K562 (cell line): ENCODE measurements at regions not wholly inside any gene's neighbourhood (a gene's known extent, or its start where the extent isn't known, plus 50 kb on each side); places are given as distances from the start of the nearest gene placed in this dataset.

Experiments used
- ATAC-seq: fragments of 200-7000 bp; cut with Tn5 transposase; 3 replicates; pipeline ENCODE4 v1.9.1; 2020; ENCODE audit warnings: moderate library complexity
- BruUV-seq: library from RNA; stranded (reverse); fragments of 400-500 nt; replicated peaks from 2 replicates; lab custom pipeline; 2021; lab: Mats Ljungman, UMichigan
- CTCF ChIA-PET: fragments of 300-600 bp; formaldehyde crosslinking; extraction: SDS; loops from one replicate; lab custom pipeline; 2021; ENCODE audit warnings: low intra/inter-chr PET ratio; lab: Yijun Ruan, JAX
- POLR2A ChIA-PET: fragments of 300-600, 350-650 bp; sonication (Branson Sonifier 250); formaldehyde crosslinking; extraction: SDS; loops from one replicate; lab custom pipeline; 2021; ENCODE audit warnings: antibody characterized with exemption, inconsistent platforms; lab: Yijun Ruan, JAX
- DNase-seq, 4 experiments: peaks; one replicate each; pipeline versions ENCODE4 v3.0.0 to v3.0.0-alpha.2; 2011 to 2018; ENCODE audit warnings: low spot score in 3 of 4, mixed read lengths in 3 of 4; ENCODE audit errors: extremely low read depth in 1 of 4
- FAIRE-seq: peaks from 2 replicates; lab custom pipeline; 2011; peaks lifted over from hg19 to GRCh38; lab: Jason Lieb, UNC
- H2AFZ ChIP-seq: 2 replicates; pipeline ENCODE4 v1.6.0; 2011; ENCODE audit warnings: low read depth, low read length, control low read depth, inconsistent platforms
- H3K27ac ChIP-seq: fragments of 200-600 bp; 3 replicates; pipeline ENCODE4 v1.8.0; 2011; ENCODE audit warnings: low read depth, mild to moderate bottlenecking, control low read depth, inconsistent platforms, low read length, moderate library complexity, mixed read lengths; ENCODE audit errors: extremely low read depth
- H3K27me3 ChIP-seq, 2 experiments: fragments of 300-600 bp in 1 of 2; 2 replicates in 1 of 2; 3 replicates in 1 of 2; pipeline versions ENCODE4 v1.6.0 to v1.8.0; 2011; ENCODE audit warnings: inconsistent platforms in 2 of 2, low read length in 2 of 2, mild to moderate bottlenecking in 1 of 2, mixed read lengths in 1 of 2, moderate library complexity in 1 of 2; ENCODE audit not compliant: control insufficient read depth in 2 of 2, insufficient read depth in 2 of 2
- H3K36me3 ChIP-seq: fragments of 300-600 bp; 3 replicates; pipeline ENCODE4 v1.8.0; 2011; ENCODE audit warnings: mild to moderate bottlenecking, low read length, inconsistent platforms; ENCODE audit not compliant: control insufficient read depth, insufficient read depth
- H3K4me1 ChIP-seq, 2 experiments: fragments of 200-600 bp in 1 of 2; replicated peaks in 1 of 2; 2 replicates in 1 of 2; 3 replicates in 1 of 2; pipeline versions ENCODE4 v1.5.1 to v1.8.0; 2011; ENCODE audit warnings: inconsistent platforms in 2 of 2, low read length in 2 of 2, mild to moderate bottlenecking in 1 of 2, mixed read lengths in 1 of 2, moderate library complexity in 1 of 2; ENCODE audit not compliant: control insufficient read depth in 2 of 2, insufficient read depth in 2 of 2
- H3K4me2 ChIP-seq: 2 replicates; pipeline ENCODE4 v1.6.1; 2011; ENCODE audit warnings: low read length, control low read depth, inconsistent platforms, mixed read lengths; ENCODE audit not compliant: insufficient read depth
- H3K4me3 ChIP-seq: fragments of 200-600 bp; sonication (generic), shearing (Covaris generic); 2 replicates; pipeline ENCODE4 v1.5.1; 2016; ENCODE audit warnings: control low read depth, inconsistent platforms
- H3K79me2 ChIP-seq: fragments of 200-600 bp; 3 replicates; pipeline ENCODE4 v1.8.0; 2011; ENCODE audit warnings: low read length, inconsistent platforms; ENCODE audit not compliant: control insufficient read depth, insufficient read depth
- H3K9ac ChIP-seq, 2 experiments: 2 replicates each; pipeline versions ENCODE4 v1.6.0 to v1.6.1; 2011; ENCODE audit warnings: low read depth in 2 of 2, low read length in 2 of 2, control low read depth in 1 of 2, inconsistent platforms in 1 of 2, mild to moderate bottlenecking in 1 of 2, mixed read lengths in 1 of 2; ENCODE audit not compliant: insufficient read depth in 1 of 2
- H3K9me1 ChIP-seq: one replicate; pipeline ENCODE4 v1.6.0; 2011; ENCODE audit warnings: inconsistent platforms, mild to moderate bottlenecking, low read length, moderate library complexity; ENCODE audit not compliant: control insufficient read depth, insufficient read depth
- H3K9me3 ChIP-seq: replicated peaks from 2 replicates; pipeline ENCODE4 v1.5.1; 2011; ENCODE audit warnings: low read depth, low read length, inconsistent platforms; ENCODE audit not compliant: control insufficient read depth, insufficient read depth
- H4K20me1 ChIP-seq: replicated peaks from 2 replicates; pipeline ENCODE4 v1.6.1; 2011; ENCODE audit warnings: low read length, inconsistent platforms, mixed read lengths; ENCODE audit not compliant: control insufficient read depth, insufficient read depth
- MAFG ChIP-seq: fragments of 450-650 bp; conservative IDR thresholded peaks from 2 replicates; pipeline ENCODE4 v1.6.1; 2016; ENCODE audit warnings: missing genetic modification characterization, missing compliant biosample characterization
- RBM25 ChIP-seq: fragments of 200-400 bp; formaldehyde crosslinking; IDR thresholded peaks from 2 replicates; pipeline ENCODE4 v1.6.1; 2018; ENCODE audit warnings: low read length, low read depth, moderate library complexity; ENCODE audit not compliant: severe bottlenecking
- WGBS: fragments of 100-300 bp; shearing (Covaris generic); methylation state at CpG from one replicate; pipeline ENCODE4 v1.1.6; 2016; ENCODE audit warnings: low coverage, mixed read lengths; ENCODE audit not compliant: insufficient coverage; ENCODE audit errors: missing lambda C conversion rate; 5-methylcytosine and 5-hydroxymethylcytosine counted together
- in situ Hi-C: fragments of 300-500 bp; cut with MboI; formaldehyde crosslinking; loops from 4 replicates; pipeline ENCODE4 v1.15.0; 2018; ENCODE audit warnings: inconsistent platforms, mixed read lengths
- intact Hi-C: fragments of 100-400 bp; cut with micrococcal nuclease; formaldehyde crosslinking; loops from 2 replicates; pipeline ENCODE4 v1.14.2; 2022
- TF ChIP-seq, protein P1 (sequence below): fragments of 450-650 bp; formaldehyde crosslinking; IDR thresholded peaks from 2 replicates; pipeline ENCODE4 v1.4.0; 2020; ENCODE audit warnings: mild to moderate bottlenecking, mixed read lengths
- TF ChIP-seq, protein P2 (sequence below), 2 experiments: fragments of 450-650 bp in 1 of 2; sonication (generic) in 1 of 2; formaldehyde crosslinking in 1 of 2; IDR thresholded peaks; 2 replicates each; pipeline versions ENCODE4 v1.7.1 to v1.9.0; 2016 to 2022; ENCODE audit warnings: inconsistent platforms in 1 of 2, mild to moderate bottlenecking in 1 of 2, missing genetic modification reagents in 1 of 2

DNA sequence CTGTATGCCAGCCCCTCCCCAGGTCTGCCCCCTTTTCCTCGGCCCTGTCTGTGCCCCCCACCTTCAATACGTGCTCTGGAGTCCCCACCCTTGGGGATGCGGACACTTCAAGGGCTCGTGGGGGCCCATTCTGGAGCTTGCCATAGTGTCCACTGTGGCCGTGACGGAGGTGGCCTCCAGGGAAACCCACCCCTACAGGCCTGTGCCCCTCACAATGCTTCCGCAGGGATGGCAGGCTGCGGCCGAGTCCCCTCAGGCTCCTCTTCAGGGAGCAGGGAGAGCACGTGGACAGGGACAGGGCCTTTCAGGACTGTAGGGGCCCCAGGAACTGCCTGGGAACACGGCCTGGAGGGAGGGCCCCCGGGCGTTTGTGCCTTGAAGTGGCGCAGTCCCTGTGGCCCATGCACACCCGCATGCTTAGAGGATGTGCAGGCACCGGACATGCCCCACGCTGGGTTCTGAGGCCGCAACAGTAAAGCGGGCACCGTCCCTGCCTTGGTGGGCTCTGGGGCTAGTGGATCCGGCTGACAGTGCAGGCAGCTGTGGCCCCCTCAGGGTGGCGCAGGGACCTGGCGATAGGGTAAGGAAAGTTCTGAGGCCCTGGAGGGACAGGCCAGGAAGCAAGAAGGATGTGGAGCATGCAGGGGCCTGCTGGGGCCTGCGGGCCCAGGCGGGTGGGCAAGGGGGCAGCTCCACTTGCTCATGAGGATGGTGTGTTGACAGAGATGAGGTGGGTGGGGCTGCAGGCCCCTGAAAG is 209.0 kb upstream of the RTL1 start:
- CTCF ChIA-PET: no interaction called here

More for the DNA sequence above, 209.0 kb upstream of the RTL1 start:
- Histone ChIP-seq H4K20me1 (no peaks in the 10 kb centered on the region), H3K4me3 (no peak overlapping the region), H3K9ac (no peak overlapping the region), H3K4me2 (no peak overlapping the region), H3K27me3 (peaks cover 0 to 31% of the 10 kb centered on the region in 2 experiments; a peak in 2 of 5 replicates), H3K9me3 (no peaks in the 10 kb centered on the region), H3K79me2 (no peaks in the 10 kb centered on the region), H2AFZ (no peak overlapping the region), H3K27ac (no peak overlapping the region), H3K9me1 (no peaks in the 10 kb centered on the region), H3K4me1 (no peaks in the 10 kb centered on the region), H3K36me3 (no peaks in the 10 kb centered on the region)
- POLR2A ChIA-PET: interaction anchor here (0.7 kb wide), 2 partner anchors 32 to 1619 kb away, joined by 3 read pairs; no protein-coding TSS in a partner anchor
- BruUV-seq: no TSS peak
- FAIRE-seq (no peak), DNase-seq (no peak), ATAC-seq (no peak)
- TF ChIP-seq MAFG (tag): no peak
- TF ChIP-seq, protein P1, sequence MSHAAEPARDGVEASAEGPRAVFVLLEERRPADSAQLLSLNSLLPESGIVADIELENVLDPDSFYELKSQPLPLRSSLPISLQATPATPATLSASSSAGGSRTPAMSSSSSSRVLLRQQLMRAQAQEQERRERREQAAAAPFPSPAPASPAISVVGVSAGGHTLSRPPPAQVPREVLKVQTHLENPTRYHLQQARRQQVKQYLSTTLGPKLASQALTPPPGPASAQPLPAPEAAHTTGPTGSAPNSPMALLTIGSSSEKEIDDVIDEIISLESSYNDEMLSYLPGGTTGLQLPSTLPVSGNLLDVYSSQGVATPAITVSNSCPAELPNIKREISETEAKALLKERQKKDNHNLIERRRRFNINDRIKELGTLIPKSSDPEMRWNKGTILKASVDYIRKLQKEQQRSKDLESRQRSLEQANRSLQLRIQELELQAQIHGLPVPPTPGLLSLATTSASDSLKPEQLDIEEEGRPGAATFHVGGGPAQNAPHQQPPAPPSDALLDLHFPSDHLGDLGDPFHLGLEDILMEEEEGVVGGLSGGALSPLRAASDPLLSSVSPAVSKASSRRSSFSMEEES (CRISPR knock-in tag): no peak
- TF ChIP-seq, protein P2, sequence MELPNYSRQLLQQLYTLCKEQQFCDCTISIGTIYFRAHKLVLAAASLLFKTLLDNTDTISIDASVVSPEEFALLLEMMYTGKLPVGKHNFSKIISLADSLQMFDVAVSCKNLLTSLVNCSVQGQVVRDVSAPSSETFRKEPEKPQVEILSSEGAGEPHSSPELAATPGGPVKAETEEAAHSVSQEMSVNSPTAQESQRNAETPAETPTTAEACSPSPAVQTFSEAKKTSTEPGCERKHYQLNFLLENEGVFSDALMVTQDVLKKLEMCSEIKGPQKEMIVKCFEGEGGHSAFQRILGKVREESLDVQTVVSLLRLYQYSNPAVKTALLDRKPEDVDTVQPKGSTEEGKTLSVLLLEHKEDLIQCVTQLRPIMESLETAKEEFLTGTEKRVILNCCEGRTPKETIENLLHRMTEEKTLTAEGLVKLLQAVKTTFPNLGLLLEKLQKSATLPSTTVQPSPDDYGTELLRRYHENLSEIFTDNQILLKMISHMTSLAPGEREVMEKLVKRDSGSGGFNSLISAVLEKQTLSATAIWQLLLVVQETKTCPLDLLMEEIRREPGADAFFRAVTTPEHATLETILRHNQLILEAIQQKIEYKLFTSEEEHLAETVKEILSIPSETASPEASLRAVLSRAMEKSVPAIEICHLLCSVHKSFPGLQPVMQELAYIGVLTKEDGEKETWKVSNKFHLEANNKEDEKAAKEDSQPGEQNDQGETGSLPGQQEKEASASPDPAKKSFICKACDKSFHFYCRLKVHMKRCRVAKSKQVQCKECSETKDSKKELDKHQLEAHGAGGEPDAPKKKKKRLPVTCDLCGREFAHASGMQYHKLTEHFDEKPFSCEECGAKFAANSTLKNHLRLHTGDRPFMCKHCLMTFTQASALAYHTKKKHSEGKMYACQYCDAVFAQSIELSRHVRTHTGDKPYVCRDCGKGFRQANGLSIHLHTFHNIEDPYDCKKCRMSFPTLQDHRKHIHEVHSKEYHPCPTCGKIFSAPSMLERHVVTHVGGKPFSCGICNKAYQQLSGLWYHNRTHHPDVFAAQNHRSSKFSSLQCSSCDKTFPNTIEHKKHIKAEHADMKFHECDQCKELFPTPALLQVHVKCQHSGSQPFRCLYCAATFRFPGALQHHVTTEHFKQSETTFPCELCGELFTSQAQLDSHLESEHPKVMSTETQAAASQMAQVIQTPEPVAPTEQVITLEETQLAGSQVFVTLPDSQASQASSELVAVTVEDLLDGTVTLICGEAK (IDR thresholded peaks at IDR 0.05): no peak
- TF ChIP-seq, protein P2 (CRISPR knock-in tag; IDR thresholded peaks at IDR 0.05): no peak
- TF ChIP-seq RBM25: no peak
- intact Hi-C loops (no loop called here), in situ Hi-C loops (no loop called here)
- 8% methylated on average over 12 of the region's 25 CpGs for WGBS
